ENCODE measurements at regions not wholly inside any gene's neighbourhood (a gene's known extent, or its start where the extent isn't known, plus 50 kb on each side); places are given as distances from the start of the nearest gene placed in this dataset.

DNA sequence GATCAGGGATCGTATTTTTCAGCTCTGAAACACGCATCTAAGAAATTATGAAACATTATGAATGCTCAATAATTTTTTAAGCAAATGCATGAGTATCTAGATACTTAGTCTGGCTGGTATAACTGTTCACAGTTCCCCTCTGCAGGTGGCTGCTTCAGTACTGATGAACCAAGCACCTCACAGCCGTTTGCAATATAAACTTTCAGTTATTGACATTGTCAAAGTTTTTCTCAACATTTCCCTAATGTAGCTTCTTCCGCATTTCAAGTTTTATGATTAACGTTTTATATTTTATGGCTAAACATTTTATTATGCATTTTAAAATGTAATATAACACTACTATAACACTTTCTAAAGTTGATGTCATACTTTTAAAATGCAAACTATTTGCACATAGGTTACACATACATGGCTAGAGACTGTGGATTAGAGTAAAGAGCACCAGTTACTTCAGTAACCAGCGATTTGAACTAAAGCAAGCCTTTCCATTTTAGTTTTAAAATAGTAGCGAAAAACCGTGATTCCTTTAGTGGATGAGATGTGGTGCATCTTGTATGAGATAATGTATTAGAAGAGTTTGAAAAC, 495.4 kb downstream of the XIRP2 start:
- no peak overlapping the region for H3K4me3 ChIP-seq (ENCODE audit: low read depth, low read length)
- TF ChIP-seq, protein P1, sequence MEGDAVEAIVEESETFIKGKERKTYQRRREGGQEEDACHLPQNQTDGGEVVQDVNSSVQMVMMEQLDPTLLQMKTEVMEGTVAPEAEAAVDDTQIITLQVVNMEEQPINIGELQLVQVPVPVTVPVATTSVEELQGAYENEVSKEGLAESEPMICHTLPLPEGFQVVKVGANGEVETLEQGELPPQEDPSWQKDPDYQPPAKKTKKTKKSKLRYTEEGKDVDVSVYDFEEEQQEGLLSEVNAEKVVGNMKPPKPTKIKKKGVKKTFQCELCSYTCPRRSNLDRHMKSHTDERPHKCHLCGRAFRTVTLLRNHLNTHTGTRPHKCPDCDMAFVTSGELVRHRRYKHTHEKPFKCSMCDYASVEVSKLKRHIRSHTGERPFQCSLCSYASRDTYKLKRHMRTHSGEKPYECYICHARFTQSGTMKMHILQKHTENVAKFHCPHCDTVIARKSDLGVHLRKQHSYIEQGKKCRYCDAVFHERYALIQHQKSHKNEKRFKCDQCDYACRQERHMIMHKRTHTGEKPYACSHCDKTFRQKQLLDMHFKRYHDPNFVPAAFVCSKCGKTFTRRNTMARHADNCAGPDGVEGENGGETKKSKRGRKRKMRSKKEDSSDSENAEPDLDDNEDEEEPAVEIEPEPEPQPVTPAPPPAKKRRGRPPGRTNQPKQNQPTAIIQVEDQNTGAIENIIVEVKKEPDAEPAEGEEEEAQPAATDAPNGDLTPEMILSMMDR (conservative IDR thresholded peaks at IDR 0.05; ENCODE audit: low read depth, low read length) = no peak
- no peak for DNase-seq (ENCODE audit: low read depth)

DNA sequence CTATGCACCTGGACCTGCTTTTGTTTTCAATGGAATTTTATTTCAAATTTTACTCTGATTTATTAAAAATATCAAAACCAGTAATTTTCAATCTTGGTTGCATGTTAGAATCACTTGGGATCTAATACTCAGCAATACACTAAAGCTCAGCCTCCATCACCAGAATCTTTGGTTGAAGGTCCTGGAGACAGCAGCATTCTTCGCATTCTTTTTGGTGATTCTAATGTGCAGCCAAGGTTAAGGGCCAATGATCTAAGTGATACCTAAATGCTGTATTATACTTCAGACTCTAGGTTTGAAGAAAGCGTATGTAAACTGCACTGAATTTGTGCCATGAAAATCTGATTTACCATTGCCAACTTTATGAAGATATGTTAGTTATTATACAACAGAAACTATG, 493.1 kb downstream of the XIRP2 start:
- TF ChIP-seq, protein P1 (conservative IDR thresholded peaks at IDR 0.05; ENCODE audit: low read depth, low read length) = no peak
- peak; percentile 25 for DNase-seq (ENCODE audit: low read depth)
- H3K4me3 ChIP-seq (ENCODE audit: low read depth, low read length) = no peak overlapping the region

DNA sequence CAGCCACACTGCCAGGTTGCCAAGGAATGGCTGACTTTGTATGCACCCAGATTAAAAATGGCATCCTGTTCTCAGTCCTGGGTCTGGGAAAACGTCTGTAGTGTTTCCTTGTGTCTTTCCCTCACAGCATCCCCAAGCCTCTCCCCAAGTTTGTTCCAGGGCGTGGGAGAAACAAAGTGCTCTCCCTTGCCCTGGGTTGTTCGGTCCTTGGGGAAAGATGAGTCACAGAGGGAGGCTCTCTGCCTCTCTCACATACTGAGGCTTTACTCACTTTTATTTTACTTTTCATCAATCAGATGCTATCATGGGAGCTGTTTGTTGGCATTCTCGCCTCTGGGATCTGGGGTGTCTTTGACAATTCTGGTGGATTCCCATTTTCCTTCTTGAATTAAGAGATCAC, 492.3 kb downstream of the XIRP2 start:
- H3K4me3 ChIP-seq (ENCODE audit: low read depth, low read length) = no peak overlapping the region
- TF ChIP-seq, protein P1 (conservative IDR thresholded peaks at IDR 0.05; ENCODE audit: low read depth, low read length) = no peak
- no peak for DNase-seq (ENCODE audit: low read depth)

DNA sequence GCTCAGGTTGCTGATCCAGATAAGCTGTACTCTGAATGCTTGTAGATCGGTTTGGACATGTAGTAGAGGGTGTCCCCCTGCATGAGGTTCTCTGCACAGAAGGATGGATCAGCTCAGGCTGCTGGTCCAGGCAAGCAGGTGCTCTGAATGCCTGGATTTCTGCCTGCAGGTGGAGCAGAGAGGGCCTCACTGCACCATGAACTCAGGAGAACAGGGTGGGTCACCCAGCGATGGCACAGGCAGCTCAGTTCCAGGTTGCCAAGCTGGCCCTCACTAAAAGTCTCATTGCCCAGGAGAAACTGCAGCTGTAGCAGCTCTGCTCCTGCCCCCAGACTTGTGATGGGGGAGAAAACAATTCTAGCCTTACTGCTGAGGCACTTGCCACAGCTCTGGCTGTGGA, 491.8 kb downstream of the XIRP2 start:
- DNase-seq (ENCODE audit: low read depth) = no peak
- TF ChIP-seq, protein P1 (conservative IDR thresholded peaks at IDR 0.05; ENCODE audit: low read depth, low read length) = no peak
- H3K4me3 ChIP-seq (ENCODE audit: low read depth, low read length) = no peak overlapping the region

DNA sequence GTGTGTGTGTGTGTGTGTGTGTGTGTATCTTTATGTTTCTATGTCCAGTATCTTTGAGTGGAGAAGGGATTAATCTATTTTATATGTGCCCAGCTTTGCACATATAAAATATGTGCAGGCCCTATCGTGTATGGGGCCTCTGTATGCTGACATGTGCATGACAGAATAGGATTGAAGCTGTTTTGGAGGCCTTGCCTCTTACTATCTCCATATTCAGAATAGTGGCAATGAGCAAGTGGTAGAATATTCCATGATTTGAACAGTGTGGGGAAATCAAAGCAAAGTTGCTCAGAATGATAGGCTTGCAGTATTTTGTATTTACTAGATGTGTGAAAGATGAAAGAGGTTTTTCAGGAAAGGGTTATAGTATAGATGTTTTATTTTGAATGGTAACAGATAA, 480.8 kb downstream of the XIRP2 start:
- DNase-seq (ENCODE audit: low read depth) = no peak
- TF ChIP-seq, protein P1 (conservative IDR thresholded peaks at IDR 0.05; ENCODE audit: low read depth, low read length) = no peak
- H3K4me3 ChIP-seq (ENCODE audit: low read depth, low read length) = no peak overlapping the region

DNA sequence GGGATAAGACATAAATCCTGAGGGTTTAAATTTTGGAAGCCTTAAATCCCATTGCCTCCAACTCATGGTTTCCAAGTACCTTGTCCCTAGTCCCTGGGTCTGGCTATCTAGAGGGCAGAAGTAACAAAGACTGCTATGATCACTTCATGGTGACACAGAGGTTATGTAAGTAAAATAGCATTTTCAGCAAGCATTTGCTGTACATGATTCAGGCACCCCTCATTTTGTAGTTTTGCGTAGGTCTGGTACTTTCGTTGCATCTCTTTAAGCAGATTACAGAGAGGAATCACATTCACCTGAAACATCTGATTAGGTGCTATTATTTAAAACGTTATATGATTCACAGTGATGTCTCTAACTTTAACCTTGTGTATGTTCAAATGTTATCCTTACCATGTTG, 480.1 kb downstream of the XIRP2 start:
- TF ChIP-seq, protein P1 (conservative IDR thresholded peaks at IDR 0.05; ENCODE audit: low read depth, low read length) = no peak
- no peak for DNase-seq (ENCODE audit: low read depth)
- H3K4me3 ChIP-seq (ENCODE audit: low read depth, low read length) = no peak overlapping the region

DNA sequence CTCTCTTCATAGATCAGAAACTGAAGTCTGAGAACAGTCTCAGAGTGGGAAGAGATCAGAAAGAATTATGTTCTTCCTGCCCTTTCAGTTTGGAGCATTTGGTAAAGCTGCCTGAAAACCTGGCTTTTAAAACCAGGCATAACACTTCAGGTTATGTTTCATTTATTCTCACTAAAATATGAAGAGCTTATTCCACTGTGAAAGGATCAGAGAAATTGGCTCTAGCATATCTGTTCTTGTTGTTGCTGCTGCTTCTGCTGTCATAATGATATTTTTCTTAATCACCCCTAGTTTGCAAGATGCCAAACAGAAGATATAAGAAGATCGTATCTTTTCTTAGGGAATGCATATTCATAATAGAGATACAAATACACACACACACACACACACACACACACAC, 476.9 kb downstream of the XIRP2 start:
- TF ChIP-seq, protein P1 (conservative IDR thresholded peaks at IDR 0.05; ENCODE audit: low read depth, low read length) = no peak
- no peak for DNase-seq (ENCODE audit: low read depth)
- H3K4me3 ChIP-seq (ENCODE audit: low read depth, low read length) = no peak overlapping the region
